ENCODE measurements at regions not wholly inside any gene's neighbourhood (a gene's known extent, or its start where the extent isn't known, plus 50 kb on each side); places are given as distances from the start of the nearest gene placed in this dataset.

DNA sequence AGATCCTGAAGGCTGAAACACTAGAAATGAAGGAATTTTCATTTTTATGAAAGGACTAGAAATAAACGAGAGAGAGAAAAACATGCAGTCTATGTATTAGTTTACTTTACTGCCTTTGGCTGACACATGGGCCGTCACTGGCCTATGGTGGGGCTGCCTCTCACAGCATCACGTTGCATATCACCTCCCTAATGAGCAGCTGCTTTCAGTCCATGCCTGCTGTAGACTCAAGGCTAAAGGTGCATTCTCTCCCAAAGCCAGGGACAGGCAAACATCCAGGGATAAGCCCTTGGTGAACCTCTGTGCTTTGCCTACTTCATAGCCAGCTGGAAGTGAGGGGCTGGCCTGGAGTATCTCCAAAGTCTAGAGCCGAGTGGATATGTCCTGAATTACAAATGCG is 359.4 kb downstream of the GPAM start:
- TF ChIP-seq, protein P1, sequence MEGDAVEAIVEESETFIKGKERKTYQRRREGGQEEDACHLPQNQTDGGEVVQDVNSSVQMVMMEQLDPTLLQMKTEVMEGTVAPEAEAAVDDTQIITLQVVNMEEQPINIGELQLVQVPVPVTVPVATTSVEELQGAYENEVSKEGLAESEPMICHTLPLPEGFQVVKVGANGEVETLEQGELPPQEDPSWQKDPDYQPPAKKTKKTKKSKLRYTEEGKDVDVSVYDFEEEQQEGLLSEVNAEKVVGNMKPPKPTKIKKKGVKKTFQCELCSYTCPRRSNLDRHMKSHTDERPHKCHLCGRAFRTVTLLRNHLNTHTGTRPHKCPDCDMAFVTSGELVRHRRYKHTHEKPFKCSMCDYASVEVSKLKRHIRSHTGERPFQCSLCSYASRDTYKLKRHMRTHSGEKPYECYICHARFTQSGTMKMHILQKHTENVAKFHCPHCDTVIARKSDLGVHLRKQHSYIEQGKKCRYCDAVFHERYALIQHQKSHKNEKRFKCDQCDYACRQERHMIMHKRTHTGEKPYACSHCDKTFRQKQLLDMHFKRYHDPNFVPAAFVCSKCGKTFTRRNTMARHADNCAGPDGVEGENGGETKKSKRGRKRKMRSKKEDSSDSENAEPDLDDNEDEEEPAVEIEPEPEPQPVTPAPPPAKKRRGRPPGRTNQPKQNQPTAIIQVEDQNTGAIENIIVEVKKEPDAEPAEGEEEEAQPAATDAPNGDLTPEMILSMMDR (IDR thresholded peaks at IDR 0.05 in 8 of 11, conservative IDR thresholded peaks at IDR 0.05 in 3 of 11) = no peak
- TF ChIP-seq POLR2A (IDR thresholded peaks at IDR 0.05) = no peak

Measured in spleen (tissue), 7 donors.